HepG2 (cell line): ENCODE measurements at regions not wholly inside any gene's neighbourhood (a gene's known extent, or its start where the extent isn't known, plus 50 kb on each side); places are given as distances from the start of the nearest gene placed in this dataset.

Experiments used
- ATAC-seq: fragments of 200-7000 bp; cut with Tn5 transposase; 3 replicates; pipeline ENCODE4 v1.9.1; 2020; ENCODE audit warnings: mild to moderate bottlenecking, moderate library complexity
- BruUV-seq: library from RNA; stranded (reverse); fragments of 400-500 nt; replicated peaks from 2 replicates; lab custom pipeline; 2021; lab: Mats Ljungman, UMichigan
- CTCF ChIA-PET: fragments of 300-600 bp; formaldehyde crosslinking; extraction: SDS; loops from one replicate; lab custom pipeline; 2021; ENCODE audit warnings: low total read pairs, inconsistent platforms, low intra/inter-chr PET ratio; lab: Yijun Ruan, JAX
- POLR2A ChIA-PET: fragments of 350-600 bp; sonication (Branson Sonifier 250); formaldehyde crosslinking; loops from one replicate; lab custom pipeline; 2020; ENCODE audit warnings: antibody characterized with exemption, inconsistent platforms; lab: Yijun Ruan, JAX
- DNase-seq: peaks from one replicate; pipeline ENCODE4 v3.0.0-alpha.2; 2015; ENCODE audit warnings: low spot score
- FAIRE-seq: peaks from 3 replicates; lab custom pipeline; 2011; peaks lifted over from hg19 to GRCh38; lab: Jason Lieb, UNC
- H2AFZ ChIP-seq: one replicate; pipeline ENCODE4 v1.6.1; 2011; ENCODE audit warnings: low read length, inconsistent platforms
- H3K27ac ChIP-seq: fragments of 300-600 bp; 3 replicates; pipeline ENCODE4 v1.8.0; 2011; ENCODE audit warnings: mixed run types, mild to moderate bottlenecking, mixed read lengths, low read length, inconsistent platforms; ENCODE audit not compliant: insufficient read depth; ENCODE audit errors: extremely low read length
- H3K27me3 ChIP-seq, 2 experiments: fragments of 200-600 bp in 1 of 2; 2 replicates in 1 of 2; 3 replicates in 1 of 2; pipeline versions ENCODE4 v1.6.0 to v1.8.0; 2011; ENCODE audit warnings: low read length in 2 of 2, mild to moderate bottlenecking in 2 of 2, moderate library complexity in 2 of 2, inconsistent platforms in 1 of 2; ENCODE audit not compliant: insufficient read depth in 2 of 2, control insufficient read depth in 1 of 2
- H3K36me3 ChIP-seq, 2 experiments: fragments of 200-600 bp in 1 of 2; replicated peaks in 1 of 2; 2 replicates in 1 of 2; 3 replicates in 1 of 2; pipeline versions ENCODE4 v1.5.1 to v1.8.0; 2011; ENCODE audit warnings: low read length in 2 of 2, inconsistent platforms in 1 of 2; ENCODE audit not compliant: insufficient read depth in 2 of 2, control insufficient read depth in 1 of 2
- H3K4me1 ChIP-seq: 2 replicates; pipeline ENCODE4 v1.5.1; 2012; ENCODE audit warnings: low read length, inconsistent platforms; ENCODE audit not compliant: insufficient read depth
- H3K4me2 ChIP-seq: 2 replicates; pipeline ENCODE4 v1.6.0; 2011; ENCODE audit warnings: low read depth, low read length, inconsistent platforms
- H3K4me3 ChIP-seq, 3 experiments: fragments of 200-600 bp in 1 of 3; sonication (generic), shearing (Covaris generic) in 1 of 3; replicated peaks in 1 of 3; 2 replicates each; pipeline ENCODE4 v1.5.1; 2011 to 2016; ENCODE audit warnings: low read length in 3 of 3, inconsistent platforms in 2 of 3, low read depth in 2 of 3, mild to moderate bottlenecking in 2 of 3, control low read depth in 1 of 3, mixed read lengths in 1 of 3; ENCODE audit not compliant: insufficient read depth in 1 of 3
- H3K79me2 ChIP-seq: one replicate; pipeline ENCODE4 v1.6.1; 2011; ENCODE audit warnings: low read length, inconsistent platforms; ENCODE audit not compliant: insufficient read depth
- H3K9ac ChIP-seq: 2 replicates; pipeline ENCODE4 v1.6.0; 2011; ENCODE audit warnings: mild to moderate bottlenecking, low read depth, low read length, inconsistent platforms; ENCODE audit not compliant: insufficient read depth
- H3K9me3 ChIP-seq: 2 replicates; pipeline ENCODE4 v1.5.1; 2012; ENCODE audit warnings: mild to moderate bottlenecking, low read length
- H4K20me1 ChIP-seq: 2 replicates; pipeline ENCODE4 v1.6.0; 2011; ENCODE audit warnings: inconsistent platforms, mild to moderate bottlenecking, low read length, moderate library complexity; ENCODE audit not compliant: insufficient read depth
- AHDC1 ChIP-seq: sonication (generic); formaldehyde crosslinking; IDR thresholded peaks from 2 replicates; pipeline ENCODE4 v1.5.1; 2020; ENCODE audit warnings: mild to moderate bottlenecking, missing genetic modification reagents, borderline replicate concordance
- HIC2 ChIP-seq: sonication (generic); formaldehyde crosslinking; IDR thresholded peaks from 2 replicates; pipeline ENCODE4 v1.9.0; 2022; ENCODE audit warnings: low read depth, missing genetic modification reagents
- HNRNPL ChIP-seq: fragments of 200-400 bp; formaldehyde crosslinking; IDR thresholded peaks from 2 replicates; pipeline ENCODE4 v1.6.1; 2017; ENCODE audit warnings: mild to moderate bottlenecking, low read depth, low read length
- PHF5A ChIP-seq: IDR thresholded peaks from one replicate; pipeline ENCODE4 v1.6.1; 2018; ENCODE audit warnings: low read depth, missing genetic modification reagents; ENCODE audit not compliant: unreplicated experiment
- ZFP36L2 ChIP-seq: sonication (generic); formaldehyde crosslinking; IDR thresholded peaks from 2 replicates; pipeline ENCODE4 v1.4.0; 2020; ENCODE audit warnings: missing genetic modification reagents
- ZMAT3 ChIP-seq: sonication (generic); formaldehyde crosslinking; conservative IDR thresholded peaks from 2 replicates; pipeline ENCODE4 v1.7.0; 2021; ENCODE audit warnings: missing genetic modification reagents
- ZNF331 ChIP-seq: sonication (generic); formaldehyde crosslinking; IDR thresholded peaks from 2 replicates; pipeline ENCODE4 v1.4.0; 2020; ENCODE audit warnings: missing genetic modification reagents
- ZNF337 ChIP-seq: sonication (generic); formaldehyde crosslinking; IDR thresholded peaks from 2 replicates; pipeline ENCODE4 v1.5.1; 2020; ENCODE audit warnings: missing genetic modification reagents, low read depth, mild to moderate bottlenecking, borderline replicate concordance
- ZNF572 ChIP-seq: sonication (generic); formaldehyde crosslinking; IDR thresholded peaks from 2 replicates; pipeline ENCODE4 v1.5.1; 2020; ENCODE audit warnings: mild to moderate bottlenecking, missing genetic modification reagents
- WGBS: methylation state at CpG from one replicate; pipeline ENCODE4 v1.1.6; 2017; ENCODE audit warnings: low lambda C conversion rate; 5-methylcytosine and 5-hydroxymethylcytosine counted together
- in situ Hi-C: cut with HindIII; loops from 2 replicates; pipeline ENCODE4 v1.10.0; 2017; ENCODE audit warnings: low pct_unique_long_range_greater_than_20kb; ENCODE audit not compliant: extremely low pct_ligation_motif_present
- intact Hi-C: fragments of 100-400 bp; cut with micrococcal nuclease; formaldehyde crosslinking; loops from one replicate; pipeline ENCODE4 v1.10.0; 2022; ENCODE audit not compliant: unreplicated experiment

GRCh38 chr4:130025701-130026100 lies 929.7 kb downstream of the C4orf33 start:
- Histone ChIP-seq H3K9me3 (no peaks in the 10 kb centered on the region), H3K79me2 (no peaks in the 10 kb centered on the region), H3K4me2 (no peak overlapping the region), H4K20me1 (no peaks in the 10 kb centered on the region), H3K27ac (no peak overlapping the region), H3K27me3 (no peaks in the 10 kb centered on the region), H3K9ac (no peak overlapping the region), H3K36me3 (no peaks in the 10 kb centered on the region), H2AFZ (no peak overlapping the region), H3K4me1 (no peaks in the 10 kb centered on the region), H3K4me3 (no peak overlapping the region)
- intact Hi-C loops: no loop called here
- ATAC-seq (no peak), FAIRE-seq (no peak), DNase-seq (no peak)
- in situ Hi-C loops: no loop called here
- BruUV-seq: no TSS peak
- TF ChIP-seq ZNF337 (CRISPR knock-in tag) (no peak), HIC2 (CRISPR knock-in tag) (no peak)
- ChIA-PET POLR2A (no interaction called here), CTCF (no interaction called here)
- whole genome bisulfite sequencing: 38% methylated on average over 2 of the region's 2 CpGs

- POLR2A ChIA-PET: no interaction called here
Observed at GRCh38 chr4:130026185-130026584, 930.2 kb downstream of the C4orf33 start.

More at GRCh38 chr4:130026185-130026584, 930.2 kb downstream of the C4orf33 start:
- no peaks in the 10 kb centered on the region for H3K9me3 ChIP-seq
- H3K4me2 ChIP-seq: no peak overlapping the region
- H3K79me2 ChIP-seq: no peaks in the 10 kb centered on the region
- DNase-seq: no peak
- no peaks in the 10 kb centered on the region for H3K27me3 ChIP-seq
- no peak overlapping the region for H2AFZ ChIP-seq
- H3K4me3 ChIP-seq: no peak overlapping the region
- BruUV-seq: no TSS peak
- no peak for FAIRE-seq
- TF ChIP-seq ZNF572 (CRISPR knock-in tag) (no peak), ZNF331 (CRISPR knock-in tag) (no peak), ZMAT3 (CRISPR knock-in tag) (no peak), ZFP36L2 (CRISPR knock-in tag) (no peak), AHDC1 (CRISPR knock-in tag) (no peak), PHF5A (CRISPR knock-in tag) (no peak), HNRNPL (no peak)
- intact Hi-C loops (no loop called here), in situ Hi-C loops (no loop called here)
- no peaks in the 10 kb centered on the region for H4K20me1 ChIP-seq
- H3K27ac ChIP-seq: no peak overlapping the region
- H3K9ac ChIP-seq: no peak overlapping the region
- WGBS: 13% methylated on average over 1 of the region's 1 CpG
- ATAC-seq: no peak
- H3K36me3 ChIP-seq: no peaks in the 10 kb centered on the region
- H3K4me1 ChIP-seq: no peaks in the 10 kb centered on the region
- CTCF ChIA-PET: no interaction called here
